ENCODE measurements at regions not wholly inside any gene's neighbourhood (a gene's known extent, or its start where the extent isn't known, plus 50 kb on each side); places are given as distances from the start of the nearest gene placed in this dataset.

DNA sequence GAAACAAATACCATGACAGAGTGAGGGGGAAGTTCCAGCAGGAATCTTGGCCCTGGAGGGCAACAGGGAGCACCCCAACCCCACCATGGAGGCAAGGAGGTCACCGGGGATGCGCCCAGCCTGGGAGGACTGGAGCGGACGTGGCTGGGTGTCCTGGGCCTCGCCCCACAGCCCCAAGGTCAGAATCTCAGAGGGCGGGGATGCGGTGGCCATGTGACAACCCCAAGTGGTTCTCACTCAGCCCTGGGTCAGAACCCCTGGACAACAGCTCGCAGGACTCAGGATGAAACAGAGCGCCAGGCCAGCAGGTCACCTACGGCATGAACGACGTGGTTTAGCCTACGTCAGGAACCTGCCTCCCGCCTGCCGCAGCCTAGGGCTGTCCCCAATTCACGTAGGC lies 64.0 kb upstream of the ZNF354A start:
- no peaks in the 10 kb centered on the region for H3K9me3 Mint-ChIP-seq

GRCh38 chr5:178793696-178794095 lies 63.2 kb upstream of the ZNF354A start:
- Mint-ChIP-seq H3K27ac (no peak overlapping the region), H3K27me3 (peaks cover 3% of the 10 kb centered on the region), H3K4me1 (ENCODE audit: unreplicated experiment) (no peaks in the 10 kb centered on the region), H3K9me3 (no peaks in the 10 kb centered on the region), H3K36me3 (peaks cover 4% of the 10 kb centered on the region), H3K4me3 (no peak overlapping the region)
- no peak for TF ChIP-seq CTCF (conservative IDR thresholded peaks at IDR 0.05)
- DNase-seq (ENCODE audit: extremely low spot score, unreplicated experiment), result no peak

More for the DNA sequence above, 64.0 kb upstream of the ZNF354A start:
- peaks cover 3% of the 10 kb centered on the region for H3K27me3 Mint-ChIP-seq
- no peak overlapping the region for H3K4me3 Mint-ChIP-seq
- peaks cover 4% of the 10 kb centered on the region for H3K36me3 Mint-ChIP-seq
- TF ChIP-seq CTCF (conservative IDR thresholded peaks at IDR 0.05), result no peak
- no peaks in the 10 kb centered on the region for H3K4me1 Mint-ChIP-seq (ENCODE audit: unreplicated experiment)
- H3K27ac Mint-ChIP-seq, result no peak overlapping the region
- no peak for DNase-seq (ENCODE audit: extremely low spot score, unreplicated experiment)

DNA sequence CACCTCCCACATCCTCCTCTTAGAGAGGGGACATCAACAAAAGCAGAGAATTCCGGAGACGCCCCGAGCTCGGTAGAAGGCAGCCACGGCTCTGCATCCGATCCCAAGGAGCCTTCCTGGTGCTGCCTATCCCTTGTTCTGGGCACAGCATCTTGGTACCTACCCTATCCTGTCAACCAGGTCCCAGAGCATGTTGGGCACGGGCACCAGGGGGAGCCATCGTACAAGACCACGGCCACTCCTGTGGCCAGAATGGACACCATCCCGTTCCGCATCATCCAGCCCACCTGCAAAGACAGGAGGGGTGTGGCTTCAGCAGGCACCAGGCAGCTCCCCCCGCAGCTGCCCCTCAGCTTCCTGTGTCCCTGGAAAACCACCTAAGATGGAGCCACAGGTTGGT lies 62.7 kb upstream of the ZNF354A start:
- Mint-ChIP-seq H3K9me3 (no peaks in the 10 kb centered on the region), H3K4me1 (ENCODE audit: unreplicated experiment) (no peaks in the 10 kb centered on the region)
- DNase-seq (ENCODE audit: extremely low spot score, unreplicated experiment), result no peak

GRCh38 chr5:178791976-178792375 lies 61.5 kb upstream of the ZNF354A start:
- Mint-ChIP-seq H3K9me3 (no peaks in the 10 kb centered on the region), H3K27me3 (no peaks in the 10 kb centered on the region), H3K36me3 (peaks cover 4% of the 10 kb centered on the region), H3K4me1 (ENCODE audit: unreplicated experiment) (peaks cover 8% of the 10 kb centered on the region), H3K27ac (no peak overlapping the region), H3K4me3 (no peak overlapping the region)
- no peak for DNase-seq (ENCODE audit: extremely low spot score, unreplicated experiment)
- TF ChIP-seq CTCF (conservative IDR thresholded peaks at IDR 0.05), result no peak

More for the DNA sequence above, 62.7 kb upstream of the ZNF354A start:
- Mint-ChIP-seq H3K36me3 (peaks cover 4% of the 10 kb centered on the region), H3K27me3 (peaks cover 3% of the 10 kb centered on the region), H3K27ac (no peak overlapping the region), H3K4me3 (no peak overlapping the region)
- peak; percentile 64 for TF ChIP-seq CTCF (conservative IDR thresholded peaks at IDR 0.05)

DNA sequence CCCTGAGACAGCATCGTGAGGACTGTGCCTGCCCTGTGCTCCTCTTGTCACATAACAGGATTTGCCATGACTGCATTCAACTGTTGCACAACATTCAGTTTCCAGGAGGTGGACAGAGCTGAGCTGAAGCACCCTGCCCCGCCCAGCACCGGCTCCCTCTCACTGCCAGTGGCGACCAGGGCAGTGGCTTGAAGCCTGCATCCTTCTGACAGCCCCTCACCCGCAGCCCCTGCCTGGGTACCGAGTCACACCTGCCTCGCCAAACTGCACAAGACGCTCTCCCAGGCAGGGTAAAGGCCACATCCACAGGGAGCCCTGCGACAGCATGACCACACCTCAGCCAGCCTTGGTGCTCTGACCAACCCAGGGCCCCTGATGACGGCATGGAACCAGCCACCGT lies 59.9 kb upstream of the ZNF354A start:
- H3K4me1 Mint-ChIP-seq (ENCODE audit: unreplicated experiment), result peaks cover 8% of the 10 kb centered on the region
- DNase-seq (ENCODE audit: extremely low spot score, unreplicated experiment), result no peak
- H3K9me3 Mint-ChIP-seq, result no peaks in the 10 kb centered on the region
- H3K4me3 Mint-ChIP-seq, result peak overlapping the region; percentile 62
- H3K27me3 Mint-ChIP-seq, result no peaks in the 10 kb centered on the region
- H3K27ac Mint-ChIP-seq, result peak overlapping the region; percentile 85
- peaks cover 4% of the 10 kb centered on the region for H3K36me3 Mint-ChIP-seq
- TF ChIP-seq CTCF (conservative IDR thresholded peaks at IDR 0.05), result no peak

Measured in type B pancreatic cell (in vitro differentiated cells).